ENCODE measurements at regions not wholly inside any gene's neighbourhood (a gene's known extent, or its start where the extent isn't known, plus 50 kb on each side); places are given as distances from the start of the nearest gene placed in this dataset.

DNA sequence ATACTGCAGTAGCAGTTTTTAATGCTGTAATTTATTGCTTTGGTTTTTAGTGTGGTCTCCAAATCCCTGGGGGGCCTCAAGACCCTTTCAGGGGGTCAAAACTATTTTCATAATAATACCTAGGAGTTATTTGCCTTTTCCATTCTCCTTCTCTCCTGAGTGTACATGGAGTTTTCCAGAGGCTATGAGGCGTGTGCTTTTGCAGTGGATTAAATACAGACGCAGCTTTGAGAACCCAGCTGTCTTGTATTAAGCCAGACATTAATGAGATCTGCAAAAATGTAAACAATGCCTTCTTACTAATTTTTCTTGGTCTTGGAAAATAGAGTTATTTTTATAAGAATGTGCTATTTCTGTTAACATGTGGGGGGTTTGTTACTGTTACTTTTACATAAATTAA lies 68.6 kb downstream of the SLC25A47 start:
- TF ChIP-seq, protein P1, sequence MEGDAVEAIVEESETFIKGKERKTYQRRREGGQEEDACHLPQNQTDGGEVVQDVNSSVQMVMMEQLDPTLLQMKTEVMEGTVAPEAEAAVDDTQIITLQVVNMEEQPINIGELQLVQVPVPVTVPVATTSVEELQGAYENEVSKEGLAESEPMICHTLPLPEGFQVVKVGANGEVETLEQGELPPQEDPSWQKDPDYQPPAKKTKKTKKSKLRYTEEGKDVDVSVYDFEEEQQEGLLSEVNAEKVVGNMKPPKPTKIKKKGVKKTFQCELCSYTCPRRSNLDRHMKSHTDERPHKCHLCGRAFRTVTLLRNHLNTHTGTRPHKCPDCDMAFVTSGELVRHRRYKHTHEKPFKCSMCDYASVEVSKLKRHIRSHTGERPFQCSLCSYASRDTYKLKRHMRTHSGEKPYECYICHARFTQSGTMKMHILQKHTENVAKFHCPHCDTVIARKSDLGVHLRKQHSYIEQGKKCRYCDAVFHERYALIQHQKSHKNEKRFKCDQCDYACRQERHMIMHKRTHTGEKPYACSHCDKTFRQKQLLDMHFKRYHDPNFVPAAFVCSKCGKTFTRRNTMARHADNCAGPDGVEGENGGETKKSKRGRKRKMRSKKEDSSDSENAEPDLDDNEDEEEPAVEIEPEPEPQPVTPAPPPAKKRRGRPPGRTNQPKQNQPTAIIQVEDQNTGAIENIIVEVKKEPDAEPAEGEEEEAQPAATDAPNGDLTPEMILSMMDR (IDR thresholded peaks at IDR 0.05; ENCODE audit: low read depth, low read length): no peak
- TF ChIP-seq POLR2A (IDR thresholded peaks at IDR 0.05; ENCODE audit: extremely low read depth, insufficient read length) (no peak), MYC (IDR thresholded peaks at IDR 0.05; ENCODE audit: low read depth, low read length) (no peak)
